Psoas muscle (tissue), 7 donors: ENCODE measurements at regions not wholly inside any gene's neighbourhood (a gene's known extent, or its start where the extent isn't known, plus 50 kb on each side); places are given as distances from the start of the nearest gene placed in this dataset.
A peak's percentile ranks its signal among the peaks of the same experiment; 100 is the strongest.

Source experiments
- ATAC-seq, 4 donors: fragments of 200-7000 bp; cut with Tn5 transposase; one replicate each; pipeline ENCODE4 v1.9.1; 2020; ENCODE audit warnings: moderate library complexity in 3 of 4, mild to moderate bottlenecking in 2 of 4
- DNase-seq, 2 donors: peaks; one replicate each; pipeline ENCODE4 v3.0.0-alpha.2; 2020
- H3K27ac ChIP-seq: fragments of 200-600 bp; one replicate; pipeline ENCODE4 v1.8.0; 2022
- H3K27me3 ChIP-seq, 3 donors: fragments of 200-600 bp in 1 of 3; one replicate each; pipeline versions ENCODE4 v1.6.1 to v1.8.0; 2013 to 2022; ENCODE audit warnings: low read length in 2 of 3, mild to moderate bottlenecking in 2 of 3, moderate library complexity in 1 of 3; ENCODE audit not compliant: insufficient read depth in 3 of 3
- H3K36me3 ChIP-seq, 2 donors: fragments of 200-600 bp in 1 of 2; one replicate each; pipeline versions ENCODE4 v1.6.1 to v1.8.0; 2013 to 2022; ENCODE audit warnings: low read depth in 1 of 2, mild to moderate bottlenecking in 1 of 2, moderate library complexity in 1 of 2; ENCODE audit not compliant: insufficient read depth in 1 of 2
- H3K4me1 ChIP-seq: fragments of 200-600 bp; one replicate; pipeline ENCODE4 v1.8.0; 2022
- H3K4me3 ChIP-seq: fragments of 200-600 bp; one replicate; pipeline ENCODE4 v1.8.0; 2022; ENCODE audit warnings: mild to moderate bottlenecking
- H3K9me3 ChIP-seq: fragments of 200-600 bp; one replicate; pipeline ENCODE4 v1.8.0; 2022
- WGBS, 3 donors: extraction: QIAGEN DNeasy Blood & Tissue Kit; methylation state at CpG; one replicate each; pipeline versions ENCODE4 v1.1.6 to v1.1.7; 2013; 5-methylcytosine and 5-hydroxymethylcytosine counted together
- intact Hi-C, 2 donors: fragments of 100-400 bp; cut with DNase I; formaldehyde crosslinking; loops; one replicate each; pipeline versions ENCODE4 v1.11.0 to v1.14.2; 2022
- TF ChIP-seq, protein P1 (sequence below): fragments of 200-600 bp; IDR thresholded peaks from one replicate; pipeline ENCODE4 v1.8.0; 2022; ENCODE audit warnings: antibody characterized with exemption
- donor health status: healthy with polysubstance abuse.
- donor health status: DM: no; HTN: no; CAD: no; lungs with moderate emphysema.
- donor health status: Bipolar disorder and iron deficiency.
- donor health status: healthy.
- donor health status: DM: yes; HTN: yes; CAD: no.
- donor health status: DM: no; HTN: no; CAD: no.
- donor health status: DM: yes; HTN: yes; CAD: no.

DNA sequence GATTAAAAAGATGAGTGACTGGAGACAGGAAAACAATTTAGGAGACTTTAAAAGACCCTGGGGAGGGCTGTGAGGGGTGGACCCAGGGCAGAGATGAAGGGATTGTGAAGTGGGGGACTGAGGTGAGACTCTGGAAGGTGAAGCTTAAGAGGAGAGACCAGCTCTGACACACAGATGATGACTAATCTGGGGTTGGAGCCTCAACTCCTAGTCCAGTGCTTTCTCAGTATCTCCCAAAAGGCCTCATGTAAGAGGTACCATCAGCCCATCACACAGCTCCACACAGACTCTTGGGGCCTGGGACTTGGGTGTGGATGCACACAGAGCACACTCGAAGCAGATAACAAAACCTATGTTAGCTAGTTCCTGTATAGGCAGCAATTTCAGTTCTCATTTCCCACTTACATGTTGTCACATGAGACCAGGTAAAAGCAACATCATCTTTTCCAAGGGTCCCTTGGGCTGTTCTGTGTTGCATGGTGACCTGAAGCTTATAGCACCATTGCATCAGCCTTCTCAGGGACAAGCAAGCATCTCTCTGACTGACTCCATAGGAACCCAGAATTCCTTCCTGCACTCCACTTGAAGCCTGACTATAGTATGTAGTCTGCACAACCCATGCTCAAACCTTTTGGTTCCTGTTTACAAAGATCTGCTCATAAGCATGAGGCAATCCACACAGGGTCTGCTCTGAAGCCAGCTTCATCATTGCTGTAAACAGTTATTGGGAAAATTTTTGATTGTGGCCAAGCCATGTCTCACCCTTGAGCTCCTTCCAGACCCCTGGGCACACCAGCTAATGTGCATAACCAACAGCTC is 88.6 kb upstream of the MYCBP2 start:
- Histone ChIP-seq H3K4me3 (no peak overlapping the region), H3K27me3 (no peaks in the 10 kb centered on the region), H3K9me3 (no peaks in the 10 kb centered on the region), H3K4me1 (no peaks in the 10 kb centered on the region), H3K36me3 (no peaks in the 10 kb centered on the region), H3K27ac (no peak overlapping the region)
- intact Hi-C loops, result no loop called here
- TF ChIP-seq, protein P1, sequence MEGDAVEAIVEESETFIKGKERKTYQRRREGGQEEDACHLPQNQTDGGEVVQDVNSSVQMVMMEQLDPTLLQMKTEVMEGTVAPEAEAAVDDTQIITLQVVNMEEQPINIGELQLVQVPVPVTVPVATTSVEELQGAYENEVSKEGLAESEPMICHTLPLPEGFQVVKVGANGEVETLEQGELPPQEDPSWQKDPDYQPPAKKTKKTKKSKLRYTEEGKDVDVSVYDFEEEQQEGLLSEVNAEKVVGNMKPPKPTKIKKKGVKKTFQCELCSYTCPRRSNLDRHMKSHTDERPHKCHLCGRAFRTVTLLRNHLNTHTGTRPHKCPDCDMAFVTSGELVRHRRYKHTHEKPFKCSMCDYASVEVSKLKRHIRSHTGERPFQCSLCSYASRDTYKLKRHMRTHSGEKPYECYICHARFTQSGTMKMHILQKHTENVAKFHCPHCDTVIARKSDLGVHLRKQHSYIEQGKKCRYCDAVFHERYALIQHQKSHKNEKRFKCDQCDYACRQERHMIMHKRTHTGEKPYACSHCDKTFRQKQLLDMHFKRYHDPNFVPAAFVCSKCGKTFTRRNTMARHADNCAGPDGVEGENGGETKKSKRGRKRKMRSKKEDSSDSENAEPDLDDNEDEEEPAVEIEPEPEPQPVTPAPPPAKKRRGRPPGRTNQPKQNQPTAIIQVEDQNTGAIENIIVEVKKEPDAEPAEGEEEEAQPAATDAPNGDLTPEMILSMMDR, result no peak
- DNase-seq (no peak), ATAC-seq (peak in 1 of 4 donors; percentile 13)
- WGBS, 3 donors, result 79 to 89% (median 88%) methylated on average over 1 of the region's 1 CpG

DNA sequence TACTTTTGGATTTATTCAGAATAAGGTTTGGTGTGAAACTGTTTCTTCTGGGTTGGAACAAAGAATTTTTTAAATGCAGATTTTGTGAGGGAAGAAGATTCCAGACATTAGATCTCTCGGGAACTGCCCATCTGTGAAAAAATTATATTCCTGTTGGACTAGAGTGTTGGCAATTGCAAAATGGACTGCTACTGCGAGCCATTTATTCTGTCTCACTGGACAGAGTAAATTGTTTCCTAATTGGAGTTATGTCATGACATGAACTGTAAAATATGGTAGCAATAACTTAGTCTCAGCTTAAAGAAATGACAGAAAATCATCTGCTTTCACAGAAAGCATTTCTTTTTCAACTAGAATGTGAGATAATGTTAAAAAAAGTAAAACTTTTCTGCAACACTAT is 86.0 kb upstream of the MYCBP2 start:
- WGBS, 3 donors, result 46 to 50% (median 46%) methylated on average over 2 of the region's 2 CpGs
- no peaks in the 10 kb centered on the region for H3K36me3 ChIP-seq
- no peaks in the 10 kb centered on the region for H3K9me3 ChIP-seq
- DNase-seq (no peak), ATAC-seq (no peak)
- TF ChIP-seq, protein P1, result no peak
- H3K27me3 ChIP-seq, result no peaks in the 10 kb centered on the region
- intact Hi-C loops, result no loop called here
- H3K27ac ChIP-seq, result no peak overlapping the region
- no peak overlapping the region for H3K4me3 ChIP-seq
- H3K4me1 ChIP-seq, result no peaks in the 10 kb centered on the region

DNA sequence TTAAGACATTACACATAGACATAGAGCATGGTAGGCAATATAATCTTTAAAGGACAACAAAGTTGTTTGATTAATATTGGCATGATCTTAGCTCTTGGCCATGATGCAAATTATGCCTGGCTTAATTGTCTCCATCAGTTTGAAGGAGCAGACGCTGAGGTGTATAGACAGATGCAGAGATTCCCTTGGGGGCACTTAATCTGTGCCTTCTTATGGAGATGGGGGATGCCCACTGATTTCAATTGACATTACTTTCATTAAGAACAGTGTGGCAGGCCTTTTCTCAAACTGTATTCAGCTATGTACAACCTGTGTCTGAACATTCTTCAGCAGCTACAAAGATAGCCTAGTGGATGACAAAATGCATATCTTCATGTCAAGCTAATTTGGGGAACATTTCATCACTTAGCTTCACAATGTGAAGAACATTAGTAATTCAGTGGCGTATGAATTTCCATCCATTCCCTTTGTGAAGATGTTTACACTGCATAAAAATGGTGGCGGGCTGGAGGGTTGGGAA is 85.3 kb upstream of the MYCBP2 start:
- Histone ChIP-seq H3K27ac (no peak overlapping the region), H3K4me3 (no peak overlapping the region), H3K27me3 (no peaks in the 10 kb centered on the region), H3K36me3 (no peaks in the 10 kb centered on the region), H3K4me1 (no peaks in the 10 kb centered on the region), H3K9me3 (no peaks in the 10 kb centered on the region)
- intact Hi-C loops, result no loop called here
- no peak for ATAC-seq
- 71 to 87% (median 81%) methylated on average over 3 of the region's 3 CpGs for WGBS, 3 donors
- no peak for DNase-seq
- TF ChIP-seq, protein P1, result no peak

DNA sequence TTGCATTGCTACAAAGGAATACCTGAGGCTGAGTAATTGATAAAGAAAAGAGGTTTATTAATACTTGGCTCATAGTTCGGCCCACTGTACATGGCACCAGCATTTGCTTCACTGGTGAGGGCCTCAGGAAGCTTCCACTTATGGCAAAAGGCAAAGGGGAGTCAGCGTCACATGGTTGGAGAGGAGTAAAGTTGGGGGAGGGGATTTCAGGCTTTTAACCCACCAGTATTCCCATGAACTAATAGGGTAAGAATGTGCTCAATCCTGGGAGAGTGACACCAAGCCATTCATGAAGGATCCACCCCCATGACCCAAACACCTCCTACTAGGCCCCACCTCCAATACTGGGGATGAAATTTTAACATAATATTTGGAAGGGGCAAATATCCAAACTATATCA is 82.5 kb upstream of the MYCBP2 start:
- no peak for ATAC-seq
- WGBS, 3 donors, result 88 to 93% (median 91%) methylated on average over 2 of the region's 2 CpGs
- H3K9me3 ChIP-seq, result no peaks in the 10 kb centered on the region
- TF ChIP-seq, protein P1, result no peak
- intact Hi-C loops, result no loop called here
- no peaks in the 10 kb centered on the region for H3K27me3 ChIP-seq
- H3K36me3 ChIP-seq, result no peaks in the 10 kb centered on the region
- no peak overlapping the region for H3K27ac ChIP-seq
- H3K4me1 ChIP-seq, result no peaks in the 10 kb centered on the region
- no peak overlapping the region for H3K4me3 ChIP-seq
- no peak for DNase-seq
